ENCODE measurements at regions not wholly inside any gene's neighbourhood (a gene's known extent, or its start where the extent isn't known, plus 50 kb on each side); places are given as distances from the start of the nearest gene placed in this dataset.

DNA sequence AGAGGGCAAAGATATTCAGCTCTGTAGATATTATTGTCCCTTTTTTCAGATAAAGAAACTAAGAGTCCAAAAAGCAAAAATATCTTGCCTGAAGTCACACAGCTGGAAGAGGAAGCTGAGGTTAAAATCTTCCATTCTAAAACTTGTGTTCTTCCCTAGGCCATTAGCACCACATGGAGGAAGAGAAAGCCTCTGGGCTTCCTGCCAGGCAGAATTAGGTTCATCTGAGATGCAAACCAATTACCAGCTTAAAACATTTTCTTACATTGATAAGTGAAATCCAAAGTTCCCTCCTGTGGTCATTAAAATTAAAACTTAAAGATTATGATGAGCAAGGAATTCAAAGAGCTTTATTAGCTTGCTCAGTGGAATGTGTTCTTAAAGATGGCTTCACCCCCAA, 235.3 kb upstream of the SETMAR start:
- no peak for TF ChIP-seq POLR2A (IDR thresholded peaks at IDR 0.05)
- TF ChIP-seq, protein P1, sequence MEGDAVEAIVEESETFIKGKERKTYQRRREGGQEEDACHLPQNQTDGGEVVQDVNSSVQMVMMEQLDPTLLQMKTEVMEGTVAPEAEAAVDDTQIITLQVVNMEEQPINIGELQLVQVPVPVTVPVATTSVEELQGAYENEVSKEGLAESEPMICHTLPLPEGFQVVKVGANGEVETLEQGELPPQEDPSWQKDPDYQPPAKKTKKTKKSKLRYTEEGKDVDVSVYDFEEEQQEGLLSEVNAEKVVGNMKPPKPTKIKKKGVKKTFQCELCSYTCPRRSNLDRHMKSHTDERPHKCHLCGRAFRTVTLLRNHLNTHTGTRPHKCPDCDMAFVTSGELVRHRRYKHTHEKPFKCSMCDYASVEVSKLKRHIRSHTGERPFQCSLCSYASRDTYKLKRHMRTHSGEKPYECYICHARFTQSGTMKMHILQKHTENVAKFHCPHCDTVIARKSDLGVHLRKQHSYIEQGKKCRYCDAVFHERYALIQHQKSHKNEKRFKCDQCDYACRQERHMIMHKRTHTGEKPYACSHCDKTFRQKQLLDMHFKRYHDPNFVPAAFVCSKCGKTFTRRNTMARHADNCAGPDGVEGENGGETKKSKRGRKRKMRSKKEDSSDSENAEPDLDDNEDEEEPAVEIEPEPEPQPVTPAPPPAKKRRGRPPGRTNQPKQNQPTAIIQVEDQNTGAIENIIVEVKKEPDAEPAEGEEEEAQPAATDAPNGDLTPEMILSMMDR (IDR thresholded peaks at IDR 0.05) = no peak

Data from body of pancreas (tissue), 4 donors.